GM18498 (cell line): ENCODE measurements at regions not wholly inside any gene's neighbourhood (a gene's known extent, or its start where the extent isn't known, plus 50 kb on each side); places are given as distances from the start of the nearest gene placed in this dataset.
"Not testable (repeated sequence)": the region's sequence is repeated elsewhere in the genome, so short reads cannot be mapped to it uniquely, and the experiment has no call there.

Experiments used
- ATAC-seq: cut with Tn5 transposase; IDR thresholded peaks from one replicate; pipeline ENCODE4 v1.9.1; 2021; ENCODE audit warnings: mild to moderate bottlenecking, moderate library complexity; ENCODE audit not compliant: unreplicated experiment

DNA sequence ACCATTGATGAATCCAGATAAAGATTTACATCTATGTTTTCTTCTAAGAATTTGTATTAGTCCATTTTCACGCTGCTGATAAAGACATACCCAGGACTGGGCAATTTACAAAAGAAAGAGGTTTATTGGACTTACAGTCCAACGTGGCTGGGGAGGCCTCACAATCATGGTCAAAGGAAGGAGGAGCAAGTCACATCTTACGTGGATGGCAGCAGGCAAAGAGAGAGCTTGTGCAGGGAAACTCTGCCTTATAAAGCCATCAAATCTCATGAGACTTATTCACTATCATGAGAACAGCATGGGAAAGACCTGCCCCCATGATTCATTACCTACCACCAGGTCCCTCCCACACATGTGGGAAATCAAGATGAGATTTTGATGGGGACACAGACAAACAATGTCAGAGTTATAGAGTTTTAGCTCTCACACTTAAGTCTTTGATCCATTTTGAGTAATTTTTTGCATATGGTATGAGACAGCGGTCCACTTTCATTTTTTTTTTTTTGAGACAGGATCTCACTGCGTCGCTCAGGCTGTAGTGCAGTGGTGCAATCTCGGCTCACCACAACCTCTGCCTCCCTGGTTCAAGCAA, 53.5 kb upstream of the JADE2 start:
- not testable (repeated sequence) for ATAC-seq

- no peak for ATAC-seq
These were observed 56.5 kb upstream of the JADE2 start for GRCh38 chr5:134468921-134469400.

- no peak for ATAC-seq
These were observed 55.5 kb upstream of the CDKN2AIPNL start for GRCh38 chr5:134467231-134467630.

DNA sequence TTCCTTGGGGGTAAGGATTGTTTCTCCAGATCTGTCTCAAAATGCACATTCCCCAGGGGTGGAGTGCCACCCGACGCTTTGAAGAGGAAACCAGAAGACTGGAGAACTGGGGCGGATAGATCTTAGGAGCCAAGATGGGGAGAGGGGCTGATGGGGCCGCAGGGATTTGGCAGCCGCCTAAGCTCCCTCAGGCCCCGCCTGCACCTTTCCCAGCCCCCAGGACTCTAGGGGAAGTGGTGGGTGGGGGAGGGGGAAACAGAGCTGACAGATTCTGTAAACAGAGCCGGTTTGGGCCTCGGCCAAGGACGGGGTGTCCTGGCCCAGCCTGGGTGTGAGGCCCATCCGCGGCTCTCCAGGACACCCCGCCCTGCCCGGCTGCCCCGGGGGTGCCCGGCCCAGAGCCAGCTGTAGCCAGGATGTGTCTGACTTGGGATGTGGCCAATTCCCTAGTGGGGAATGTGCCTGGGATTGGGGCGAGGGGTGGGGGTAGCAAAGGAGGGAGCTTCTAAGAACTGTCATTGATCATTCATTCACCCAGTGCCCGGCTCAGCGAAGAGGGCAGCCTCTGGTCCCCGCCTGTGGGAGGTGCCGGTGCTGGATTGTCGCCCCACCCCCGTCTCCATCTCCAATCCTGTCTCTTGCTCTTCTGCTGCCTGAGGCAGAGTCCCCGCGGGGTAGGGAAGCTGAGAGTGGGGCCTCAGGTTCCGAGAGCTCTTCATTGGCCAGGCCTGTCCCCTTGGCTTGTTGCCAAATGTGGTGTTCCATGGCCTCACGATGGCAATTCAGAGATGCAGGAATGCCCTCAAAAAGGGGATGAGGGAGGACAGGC, 54.8 kb upstream of the CDKN2AIPNL start:
- peak; percentile 26 for ATAC-seq

GRCh38 chr5:134465816-134466240, 54.1 kb upstream of the CDKN2AIPNL start:
- peak; percentile 88 for ATAC-seq

DNA sequence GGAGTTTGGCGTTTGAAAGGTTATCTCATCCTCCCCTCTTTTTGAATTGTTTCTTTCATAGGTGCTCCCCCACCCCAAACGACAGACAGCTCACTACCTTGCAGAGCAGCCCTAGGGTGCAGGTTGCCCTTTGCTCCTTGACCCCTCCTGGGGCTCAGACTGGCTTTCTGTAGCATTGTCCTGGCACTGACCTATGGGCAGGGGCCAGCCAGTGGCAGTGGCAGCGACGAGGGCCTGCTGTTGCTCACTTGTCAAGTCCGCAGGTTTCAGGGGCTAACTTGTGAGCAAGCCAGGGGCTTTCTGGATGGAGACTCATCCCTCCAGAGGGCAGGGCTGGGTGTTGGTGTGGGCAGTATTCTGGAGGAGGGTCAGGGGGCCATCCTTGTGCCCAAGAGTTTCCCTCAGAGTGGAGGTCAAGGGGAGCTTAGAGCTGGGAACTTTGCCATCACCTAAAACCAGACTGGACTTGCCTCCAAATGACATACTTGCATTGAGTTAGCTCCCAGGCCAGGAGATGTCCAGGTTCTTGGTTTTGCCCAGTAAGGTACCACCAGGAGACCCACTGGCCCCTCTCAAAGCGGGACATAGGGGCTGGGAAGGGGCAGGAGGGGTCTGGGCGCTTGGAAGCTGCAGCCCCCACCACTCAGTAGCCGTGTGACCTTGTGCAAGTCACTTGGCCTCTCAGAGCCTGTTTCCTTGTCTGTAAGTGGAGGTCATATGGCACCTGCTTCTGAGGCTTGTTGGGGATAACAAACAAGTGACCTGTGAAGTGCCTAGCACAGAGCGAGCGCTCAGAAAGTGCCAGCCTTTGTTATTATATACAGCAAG, 53.5 kb upstream of the CDKN2AIPNL start:
- ATAC-seq, result peak; percentile 30

GRCh38 chr5:134463991-134464760, 52.5 kb upstream of the CDKN2AIPNL start:
- ATAC-seq, result no peak

- ATAC-seq, result no peak
These were observed 51.6 kb upstream of the CDKN2AIPNL start for GRCh38 chr5:134463176-134463720.

GRCh38 chr5:134462761-134463160, 51.1 kb upstream of the CDKN2AIPNL start:
- ATAC-seq, result no peak

DNA sequence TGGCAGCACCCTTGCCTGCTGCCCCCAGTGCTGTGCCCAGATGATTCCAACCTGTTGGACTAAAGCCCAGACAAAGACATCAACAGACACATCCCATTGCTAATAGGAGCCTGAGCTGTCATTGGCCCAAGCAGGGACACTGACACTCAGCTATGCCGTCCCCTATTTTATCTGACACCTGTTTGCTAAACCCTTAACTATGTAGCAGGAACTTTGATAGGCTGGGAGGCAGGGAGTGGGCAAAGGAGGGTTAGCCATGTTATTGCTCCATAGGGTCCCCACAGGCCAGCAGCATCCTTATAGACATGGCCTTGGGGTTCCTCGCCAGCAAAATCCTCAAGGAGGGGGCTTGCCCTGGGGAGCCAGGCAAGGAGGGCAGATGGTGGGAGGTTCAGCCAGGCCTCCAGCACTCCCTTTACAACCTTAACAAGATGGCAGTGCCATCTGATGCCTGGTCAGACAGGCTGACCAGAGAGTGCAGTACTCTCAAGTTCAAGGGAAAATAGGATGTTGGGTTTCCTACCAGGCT, 50.4 kb upstream of the CDKN2AIPNL start:
- ATAC-seq, result no peak
